Stomach (tissue), 8 donors: ENCODE measurements at regions not wholly inside any gene's neighbourhood (a gene's known extent, or its start where the extent isn't known, plus 50 kb on each side); places are given as distances from the start of the nearest gene placed in this dataset.

ENCODE experiments used
- DNase-seq, 2 donors: peaks; one replicate each; pipeline versions ENCODE4 v3.0.0 to v3.0.0-alpha.2; 2013 to 2019
- H3K27ac ChIP-seq, 5 donors: fragments of 200-600 bp in 4 of 5; sonication (generic) in 4 of 5; one replicate each; pipeline ENCODE4 v1.5.1; 2013 to 2019; ENCODE audit warnings: mild to moderate bottlenecking in 1 of 5, moderate library complexity in 1 of 5
- H3K27me3 ChIP-seq, 3 donors: fragments of 200-600 bp; sonication (generic); one replicate each; pipeline ENCODE4 v1.5.1; 2017 to 2019; ENCODE audit warnings: mixed run types in 1 of 3
- H3K36me3 ChIP-seq, 4 donors: fragments of 200-600 bp; sonication (generic); 1 replicate in 3 of 4; 2 replicates in 1 of 4; pipeline ENCODE4 v1.5.1; 2016 to 2019
- H3K4me1 ChIP-seq, 4 donors: fragments of 200-600 bp; sonication (generic); one replicate each; pipeline ENCODE4 v1.5.1; 2016 to 2019
- H3K4me3 ChIP-seq, 4 donors: fragments of 200-600 bp; sonication (generic) in 3 of 4; one replicate each; pipeline ENCODE4 v1.5.1; 2016 to 2019; ENCODE audit warnings: mild to moderate bottlenecking in 1 of 4
- H3K9me3 ChIP-seq, 4 donors: fragments of 200-600 bp; sonication (generic); one replicate each; pipeline ENCODE4 v1.5.1; 2016 to 2019
- CTCF ChIP-seq, 7 experiments: fragments of 450-650 bp in 4 of 7; fragments of 200-600 bp in 3 of 7; sonication (generic) in 3 of 7; IDR thresholded peaks; one replicate each; pipeline ENCODE4 v1.5.1; 2016 to 2019; ENCODE audit warnings: antibody characterized with exemption in 7 of 7, control low read depth in 2 of 7, mild to moderate bottlenecking in 1 of 7
- EP300 ChIP-seq: sonication (generic); formaldehyde crosslinking; IDR thresholded peaks from one replicate; pipeline ENCODE4 v1.6.1; 2017; ENCODE audit warnings: antibody characterized with exemption
- POLR2A ChIP-seq, 4 donors: fragments of 450-650 bp; IDR thresholded peaks; one replicate each; pipeline ENCODE4 v1.6.1; 2016; ENCODE audit warnings: antibody characterized with exemption in 4 of 4, control low read depth in 2 of 4, mild to moderate bottlenecking in 1 of 4, moderate library complexity in 1 of 4
- POLR2AphosphoS5 ChIP-seq, 3 donors: sonication (generic); formaldehyde crosslinking; IDR thresholded peaks; one replicate each; pipeline ENCODE4 v1.6.1; 2016; ENCODE audit warnings: antibody characterized with exemption in 3 of 3
- WGBS, 5 donors: extraction: QIAGEN DNeasy Blood & Tissue Kit in 3 of 5; methylation state at CpG; one replicate each; pipeline versions ENCODE4 v1.1.5 to v1.1.7; 2013 to 2018; 5-methylcytosine and 5-hydroxymethylcytosine counted together
- intact Hi-C: fragments of 100-400 bp; cut with DNase I; formaldehyde crosslinking; loops from one replicate; pipeline ENCODE4 v1.15.1; 2023; ENCODE audit warnings: low total_unique reads
- donor health status: healthy with polysubstance abuse.
- donor health status: Bipolar disorder and iron deficiency.
- donor health status: healthy.

GRCh38 chr10:2914741-2915140 is 152.6 kb upstream of the PFKP start:
- Histone ChIP-seq H3K27ac (no peak overlapping the region), H3K9me3 (no peaks in the 10 kb centered on the region), H3K4me1 (peaks cover 0 to 4% (median 0%) of the 10 kb centered on the region in 4 donors), H3K4me3 (no peak overlapping the region), H3K36me3 (no peaks in the 10 kb centered on the region), H3K27me3 (peaks cover 0 to 30% (median 0%) of the 10 kb centered on the region in 3 donors)
- DNase-seq, result no peak
- 78 to 90% (median 79%) methylated on average over 5 of the region's 5 CpGs for WGBS, 5 donors
- TF ChIP-seq EP300 (no peak), POLR2A (IDR thresholded peaks at IDR 0.05) (no peak), POLR2AphosphoS5 (IDR thresholded peaks at IDR 0.05) (no peak), CTCF (IDR thresholded peaks at IDR 0.05) (no peak)
- intact Hi-C loops, result no loop called here

GRCh38 chr10:2913474-2913873 is 153.9 kb upstream of the PFKP start:
- Histone ChIP-seq H3K4me3 (no peak overlapping the region), H3K4me1 (peaks cover 0 to 4% (median 0%) of the 10 kb centered on the region in 4 donors), H3K27ac (no peak overlapping the region), H3K36me3 (no peaks in the 10 kb centered on the region), H3K27me3 (peaks cover 0 to 30% (median 0%) of the 10 kb centered on the region in 3 donors), H3K9me3 (no peaks in the 10 kb centered on the region)
- DNase-seq, result peak in 1 of 2 donors; percentile 53
- 34 to 45% (median 41%) methylated on average over 3 to 4 of the region's 4 CpGs for WGBS, 5 donors
- TF ChIP-seq CTCF (IDR thresholded peaks at IDR 0.05), result no peak
- TF ChIP-seq POLR2AphosphoS5 (IDR thresholded peaks at IDR 0.05), result no peak
- no peak for TF ChIP-seq POLR2A (IDR thresholded peaks at IDR 0.05)
- no peak for TF ChIP-seq EP300
- intact Hi-C loops, result no loop called here

GRCh38 chr10:2910656-2911055 is 156.7 kb upstream of the PFKP start:
- WGBS, 5 donors, result 33 to 62% (median 52%) methylated on average over 3 of the region's 3 CpGs
- DNase-seq, result no peak
- no peak overlapping the region for H3K27ac ChIP-seq
- H3K9me3 ChIP-seq, result no peaks in the 10 kb centered on the region
- H3K4me1 ChIP-seq, result peaks cover 0 to 4% (median 0%) of the 10 kb centered on the region in 4 donors
- intact Hi-C loops, result no loop called here
- TF ChIP-seq EP300, result no peak
- no peak for TF ChIP-seq CTCF (IDR thresholded peaks at IDR 0.05)
- TF ChIP-seq POLR2AphosphoS5 (IDR thresholded peaks at IDR 0.05), result no peak
- TF ChIP-seq POLR2A (IDR thresholded peaks at IDR 0.05), result no peak
- peaks cover 0 to 21% (median 0%) of the 10 kb centered on the region in 3 donors for H3K27me3 ChIP-seq
- H3K36me3 ChIP-seq, result no peaks in the 10 kb centered on the region
- H3K4me3 ChIP-seq, result no peak overlapping the region

GRCh38 chr10:2909921-2910320 is 157.4 kb upstream of the PFKP start:
- no peak overlapping the region for H3K4me3 ChIP-seq
- no peak for TF ChIP-seq POLR2A (IDR thresholded peaks at IDR 0.05)
- no peak for TF ChIP-seq POLR2AphosphoS5 (IDR thresholded peaks at IDR 0.05)
- TF ChIP-seq CTCF (IDR thresholded peaks at IDR 0.05), result no peak
- H3K27me3 ChIP-seq, result peaks cover 0 to 14% (median 0%) of the 10 kb centered on the region in 3 donors
- no peak for DNase-seq
- 76 to 87% (median 82%) methylated on average over 5 of the region's 5 CpGs for WGBS, 5 donors
- H3K36me3 ChIP-seq, result no peaks in the 10 kb centered on the region
- H3K9me3 ChIP-seq, result no peaks in the 10 kb centered on the region
- intact Hi-C loops, result no loop called here
- H3K4me1 ChIP-seq, result peaks cover 0 to 4% (median 0%) of the 10 kb centered on the region in 4 donors
- H3K27ac ChIP-seq, result no peak overlapping the region
